K562 (cell line): ENCODE measurements at regions not wholly inside any gene's neighbourhood (a gene's known extent, or its start where the extent isn't known, plus 50 kb on each side); places are given as distances from the start of the nearest gene placed in this dataset.

Source experiments
- ASH1L ChIP-seq: fragments of 450-650 bp; IDR thresholded peaks from 2 replicates; pipeline ENCODE4 v1.6.1; 2018; ENCODE audit warnings: borderline replicate concordance, mild to moderate bottlenecking, low read depth; ENCODE audit not compliant: partially characterized antibody
- CHD1 ChIP-seq: fragments of 200-600 bp; sonication (generic); IDR thresholded peaks from one replicate; pipeline ENCODE4 v1.6.1; 2012; ENCODE audit warnings: mild to moderate bottlenecking, moderate library complexity, low read length, inconsistent platforms
- RB1 ChIP-seq: fragments of 450-650 bp; IDR thresholded peaks from 2 replicates; pipeline ENCODE4 v1.6.1; 2017; ENCODE audit warnings: low read depth, mild to moderate bottlenecking
- TCF7 ChIP-seq: sonication (generic); IDR thresholded peaks from 2 replicates; pipeline ENCODE4 v1.6.1; 2016; ENCODE audit warnings: antibody characterized with exemption, borderline replicate concordance
- TF ChIP-seq, protein P1 (sequence below): fragments of 200-800 bp; sonication (Bioruptor generic); IDR thresholded peaks from 2 replicates; pipeline ENCODE4 v1.6.1; 2016; ENCODE audit warnings: missing genetic modification characterization, missing compliant biosample characterization

GRCh38 chr20:53849471-53850059 is 220.8 kb downstream of the BCAS1 start:
- TF ChIP-seq, protein P1, sequence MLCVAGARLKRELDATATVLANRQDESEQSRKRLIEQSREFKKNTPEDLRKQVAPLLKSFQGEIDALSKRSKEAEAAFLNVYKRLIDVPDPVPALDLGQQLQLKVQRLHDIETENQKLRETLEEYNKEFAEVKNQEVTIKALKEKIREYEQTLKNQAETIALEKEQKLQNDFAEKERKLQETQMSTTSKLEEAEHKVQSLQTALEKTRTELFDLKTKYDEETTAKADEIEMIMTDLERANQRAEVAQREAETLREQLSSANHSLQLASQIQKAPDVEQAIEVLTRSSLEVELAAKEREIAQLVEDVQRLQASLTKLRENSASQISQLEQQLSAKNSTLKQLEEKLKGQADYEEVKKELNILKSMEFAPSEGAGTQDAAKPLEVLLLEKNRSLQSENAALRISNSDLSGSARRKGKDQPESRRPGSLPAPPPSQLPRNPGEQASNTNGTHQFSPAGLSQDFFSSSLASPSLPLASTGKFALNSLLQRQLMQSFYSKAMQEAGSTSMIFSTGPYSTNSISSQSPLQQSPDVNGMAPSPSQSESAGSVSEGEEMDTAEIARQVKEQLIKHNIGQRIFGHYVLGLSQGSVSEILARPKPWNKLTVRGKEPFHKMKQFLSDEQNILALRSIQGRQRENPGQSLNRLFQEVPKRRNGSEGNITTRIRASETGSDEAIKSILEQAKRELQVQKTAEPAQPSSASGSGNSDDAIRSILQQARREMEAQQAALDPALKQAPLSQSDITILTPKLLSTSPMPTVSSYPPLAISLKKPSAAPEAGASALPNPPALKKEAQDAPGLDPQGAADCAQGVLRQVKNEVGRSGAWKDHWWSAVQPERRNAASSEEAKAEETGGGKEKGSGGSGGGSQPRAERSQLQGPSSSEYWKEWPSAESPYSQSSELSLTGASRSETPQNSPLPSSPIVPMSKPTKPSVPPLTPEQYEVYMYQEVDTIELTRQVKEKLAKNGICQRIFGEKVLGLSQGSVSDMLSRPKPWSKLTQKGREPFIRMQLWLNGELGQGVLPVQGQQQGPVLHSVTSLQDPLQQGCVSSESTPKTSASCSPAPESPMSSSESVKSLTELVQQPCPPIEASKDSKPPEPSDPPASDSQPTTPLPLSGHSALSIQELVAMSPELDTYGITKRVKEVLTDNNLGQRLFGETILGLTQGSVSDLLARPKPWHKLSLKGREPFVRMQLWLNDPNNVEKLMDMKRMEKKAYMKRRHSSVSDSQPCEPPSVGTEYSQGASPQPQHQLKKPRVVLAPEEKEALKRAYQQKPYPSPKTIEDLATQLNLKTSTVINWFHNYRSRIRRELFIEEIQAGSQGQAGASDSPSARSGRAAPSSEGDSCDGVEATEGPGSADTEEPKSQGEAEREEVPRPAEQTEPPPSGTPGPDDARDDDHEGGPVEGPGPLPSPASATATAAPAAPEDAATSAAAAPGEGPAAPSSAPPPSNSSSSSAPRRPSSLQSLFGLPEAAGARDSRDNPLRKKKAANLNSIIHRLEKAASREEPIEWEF (CRISPR knock-in tag), result no peak
- TF ChIP-seq TCF7, result no peak
- TF ChIP-seq RB1, result no peak
- no peak for TF ChIP-seq ASH1L
- no peak for TF ChIP-seq CHD1
